SK-N-SH (cell line): ENCODE measurements at regions not wholly inside any gene's neighbourhood (a gene's known extent, or its start where the extent isn't known, plus 50 kb on each side); places are given as distances from the start of the nearest gene placed in this dataset.

Source experiments
- CTCF ChIA-PET: fragments of 300-600, 350-600 bp; formaldehyde crosslinking; extraction: SDS; loops from one replicate; lab custom pipeline; 2021; lab: Yijun Ruan, JAX
- POLR2A ChIA-PET: fragments of 350-600 bp; sonication (Branson Sonifier 250); formaldehyde crosslinking; extraction: SDS; loops from one replicate; lab custom pipeline; 2020; ENCODE audit warnings: antibody characterized with exemption, inconsistent platforms; lab: Yijun Ruan, JAX
- DNase-seq: peaks from one replicate; pipeline ENCODE4 v3.0.0; 2012
- H2AFZ ChIP-seq: fragments of 200-600 bp; sonication (generic); 2 replicates; pipeline ENCODE4 v1.8.1; 2016; ENCODE audit warnings: antibody characterized with exemption, mild to moderate bottlenecking, low read depth
- H3F3A ChIP-seq: fragments of 200-600 bp; sonication (generic); replicated peaks from 2 replicates; pipeline ENCODE3; 2016; ENCODE audit warnings: antibody characterized with exemption, mild to moderate bottlenecking; ENCODE audit not compliant: insufficient read depth
- H3K27ac ChIP-seq, 2 experiments: fragments of 200-500 bp in 1 of 2; fragments of 200-600 bp in 1 of 2; sonication (Bioruptor generic) in 1 of 2; sonication (generic), shearing (Covaris generic) in 1 of 2; 2 replicates each; pipeline versions ENCODE4 v1.5.1 to v1.6.1; 2014 to 2016; ENCODE audit warnings: low read depth in 2 of 2, inconsistent platforms in 1 of 2, low read length in 1 of 2, mild to moderate bottlenecking in 1 of 2, mixed read lengths in 1 of 2
- H3K27me3 ChIP-seq: fragments of 200-600 bp; sonication (generic), shearing (Covaris generic); 2 replicates; pipeline ENCODE4 v1.6.1; 2016; ENCODE audit warnings: mixed run types; ENCODE audit not compliant: insufficient read depth
- H3K36me3 ChIP-seq, 2 experiments: fragments of 200-500 bp in 1 of 2; fragments of 200-600 bp in 1 of 2; sonication (Bioruptor generic) in 1 of 2; sonication (generic) in 1 of 2; replicated peaks in 1 of 2; 2 replicates each; pipeline versions ENCODE3 to v1.5.1; 2014 to 2016; ENCODE audit warnings: low read length in 1 of 2, mild to moderate bottlenecking in 1 of 2; ENCODE audit not compliant: insufficient read depth in 2 of 2, control insufficient read depth in 1 of 2
- H3K4me1 ChIP-seq, 2 experiments: fragments of 200-500 bp in 1 of 2; fragments of 200-600 bp in 1 of 2; sonication (Bioruptor generic) in 1 of 2; sonication (generic), shearing (Covaris generic) in 1 of 2; 2 replicates each; pipeline versions ENCODE4 v1.5.1 to v1.6.1; 2014 to 2016; ENCODE audit warnings: low read depth in 1 of 2, low read length in 1 of 2, mixed run types in 1 of 2; ENCODE audit not compliant: insufficient read depth in 2 of 2, control insufficient read depth in 1 of 2
- H3K4me2 ChIP-seq: fragments of 200-600 bp; sonication (generic), shearing (Covaris generic); 2 replicates; pipeline ENCODE4 v1.6.1; 2017; ENCODE audit warnings: mixed run types
- H3K4me3 ChIP-seq, 2 experiments: fragments of 200-500 bp in 1 of 2; fragments of 200-600 bp in 1 of 2; sonication (Bioruptor generic) in 1 of 2; sonication (generic), shearing (Covaris generic) in 1 of 2; 2 replicates each; pipeline versions ENCODE4 v1.5.1 to v1.8.1; 2014 to 2016; ENCODE audit warnings: low read depth in 2 of 2, inconsistent platforms in 1 of 2, low read length in 1 of 2, mild to moderate bottlenecking in 1 of 2, mixed read lengths in 1 of 2, moderate library complexity in 1 of 2
- H3K79me2 ChIP-seq: fragments of 200-600 bp; sonication (generic); 2 replicates; pipeline ENCODE4 v1.8.1; 2017; ENCODE audit warnings: mild to moderate bottlenecking; ENCODE audit not compliant: insufficient read depth
- H3K9ac ChIP-seq: fragments of 200-600 bp; sonication (generic); 2 replicates; pipeline ENCODE4 v1.6.1; 2017; ENCODE audit warnings: mixed run types
- H3K9me2 ChIP-seq: fragments of 200-600 bp; sonication (generic); 2 replicates; pipeline ENCODE4 v1.6.1; 2017; ENCODE audit warnings: mixed run types
- H3K9me3 ChIP-seq: fragments of 200-600 bp; sonication (generic); 2 replicates; pipeline ENCODE4 v1.6.1; 2017; ENCODE audit warnings: mixed run types, mild to moderate bottlenecking, moderate library complexity
- H4K20me1 ChIP-seq: fragments of 200-600 bp; sonication (generic); 2 replicates; pipeline ENCODE4 v1.6.1; 2017; ENCODE audit warnings: mild to moderate bottlenecking, mixed run types; ENCODE audit not compliant: insufficient read depth
- ELF1 ChIP-seq: IDR thresholded peaks from 2 replicates; pipeline ENCODE4 v1.4.0; 2012
- EZH2phosphoT487 ChIP-seq: fragments of 200-600 bp; sonication (generic); IDR thresholded peaks from 2 replicates; pipeline ENCODE4 v1.6.1; 2017; ENCODE audit warnings: low read depth, mixed run types, mild to moderate bottlenecking, antibody characterized with exemption, moderate library complexity, borderline replicate concordance
- FOXJ3 ChIP-seq: sonication (generic); formaldehyde crosslinking; IDR thresholded peaks from 2 replicates; pipeline ENCODE4 v1.5.1; 2020; ENCODE audit warnings: mild to moderate bottlenecking, missing genetic modification reagents
- FOXM1 ChIP-seq: IDR thresholded peaks from 2 replicates; pipeline ENCODE4 v1.4.0; 2012; ENCODE audit warnings: low read depth, mild to moderate bottlenecking
- GABPA ChIP-seq: IDR thresholded peaks from 2 replicates; pipeline ENCODE4 v1.4.0; 2012; ENCODE audit warnings: low read depth, mild to moderate bottlenecking
- IRF3 ChIP-seq: fragments of 150-350 bp; IDR thresholded peaks from 2 replicates; pipeline ENCODE4 v1.6.1; 2016; ENCODE audit warnings: mild to moderate bottlenecking, low read depth, low read length
- MAX ChIP-seq: IDR thresholded peaks from 2 replicates; pipeline ENCODE4 v1.4.0; 2012; ENCODE audit warnings: low read depth
- MEF2A ChIP-seq: IDR thresholded peaks from 2 replicates; pipeline ENCODE4 v1.4.0; 2012; ENCODE audit warnings: low read depth, borderline replicate concordance
- MXI1 ChIP-seq: IDR thresholded peaks from 2 replicates; pipeline ENCODE4 v1.6.1; 2012; ENCODE audit warnings: mild to moderate bottlenecking, low read depth, low read length, improper control_type of control experiment
- NFIC ChIP-seq: IDR thresholded peaks from 2 replicates; pipeline ENCODE4 v1.4.0; 2012; ENCODE audit warnings: borderline replicate concordance
- NRF1 ChIP-seq: IDR thresholded peaks from 2 replicates; pipeline ENCODE4 v1.6.1; 2012; ENCODE audit warnings: low read depth, mild to moderate bottlenecking, low read length
- RCOR1 ChIP-seq: fragments of 150-350 bp; IDR thresholded peaks from 2 replicates; pipeline ENCODE4 v1.6.1; 2017; ENCODE audit warnings: antibody characterized with exemption, low read length
- RFX5 ChIP-seq: IDR thresholded peaks from 2 replicates; pipeline ENCODE4 v1.6.1; 2012; ENCODE audit warnings: mild to moderate bottlenecking, improper control_type of control experiment, low read length
- RXRA ChIP-seq: IDR thresholded peaks from 2 replicates; pipeline ENCODE4 v1.4.0; 2012; ENCODE audit warnings: low read depth, mild to moderate bottlenecking, borderline replicate concordance
- TCF12 ChIP-seq: IDR thresholded peaks from 2 replicates; pipeline ENCODE4 v1.4.0; 2012
- TEAD4 ChIP-seq: IDR thresholded peaks from 2 replicates; pipeline ENCODE4 v1.4.0; 2012; ENCODE audit warnings: mild to moderate bottlenecking, borderline replicate concordance; ENCODE audit not compliant: insufficient read depth
- ZBTB33 ChIP-seq: IDR thresholded peaks from 2 replicates; pipeline ENCODE4 v1.4.0; 2012; ENCODE audit warnings: low read depth, borderline replicate concordance
- WGBS: methylation state at CpG from one replicate; pipeline ENCODE4 v1.1.6; 2017; ENCODE audit warnings: low lambda C conversion rate; 5-methylcytosine and 5-hydroxymethylcytosine counted together
- TF ChIP-seq, protein P1 (sequence below): fragments of 200-600 bp; sonication (generic); IDR thresholded peaks from 2 replicates; pipeline ENCODE4 v1.6.1; 2017; ENCODE audit warnings: antibody characterized with exemption, mild to moderate bottlenecking, moderate library complexity
- TF ChIP-seq, protein P2 (sequence below): IDR thresholded peaks from 2 replicates; pipeline ENCODE4; 2012
- TF ChIP-seq, protein P3 (sequence below): IDR thresholded peaks from 2 replicates; pipeline ENCODE4 v1.4.0; 2012; ENCODE audit warnings: low read depth, borderline replicate concordance

DNA sequence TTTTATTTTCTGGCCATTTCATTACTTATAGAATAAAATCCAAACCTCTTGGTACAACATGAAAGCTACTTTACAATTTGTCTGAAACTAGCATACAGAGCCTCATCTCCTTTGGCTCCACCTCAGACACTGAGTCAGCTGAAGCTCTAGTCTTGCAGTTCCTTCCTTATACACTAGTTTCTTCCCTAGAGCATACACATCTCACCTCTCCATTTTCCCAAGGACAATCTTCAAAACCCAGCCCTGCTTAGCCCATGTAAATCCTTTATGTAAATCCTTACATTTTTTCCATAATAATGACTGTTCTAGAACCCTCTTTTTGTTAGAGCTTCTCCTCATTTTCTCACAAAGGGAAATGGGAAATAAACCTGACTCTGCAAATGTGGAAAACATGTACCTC is 463.4 kb downstream of the SLC16A7 start:
- Histone ChIP-seq H3K4me2 (no peak overlapping the region), H3K9me3 (no peaks in the 10 kb centered on the region), H2AFZ (no peak overlapping the region), H3K27ac (no peak overlapping the region), H3K9ac (no peak overlapping the region), H3K4me3 (no peak overlapping the region), H3F3A (no peaks in the 10 kb centered on the region), H3K4me1 (no peaks in the 10 kb centered on the region), H3K36me3 (no peaks in the 10 kb centered on the region), H3K27me3 (no peaks in the 10 kb centered on the region), H4K20me1 (no peaks in the 10 kb centered on the region), H3K79me2 (no peaks in the 10 kb centered on the region), H3K9me2 (no peaks in the 10 kb centered on the region)
- TF ChIP-seq RXRA (no peak), NRF1 (no peak), FOXJ3 (no peak), TCF12 (no peak), TEAD4 (no peak)
- TF ChIP-seq, protein P1, sequence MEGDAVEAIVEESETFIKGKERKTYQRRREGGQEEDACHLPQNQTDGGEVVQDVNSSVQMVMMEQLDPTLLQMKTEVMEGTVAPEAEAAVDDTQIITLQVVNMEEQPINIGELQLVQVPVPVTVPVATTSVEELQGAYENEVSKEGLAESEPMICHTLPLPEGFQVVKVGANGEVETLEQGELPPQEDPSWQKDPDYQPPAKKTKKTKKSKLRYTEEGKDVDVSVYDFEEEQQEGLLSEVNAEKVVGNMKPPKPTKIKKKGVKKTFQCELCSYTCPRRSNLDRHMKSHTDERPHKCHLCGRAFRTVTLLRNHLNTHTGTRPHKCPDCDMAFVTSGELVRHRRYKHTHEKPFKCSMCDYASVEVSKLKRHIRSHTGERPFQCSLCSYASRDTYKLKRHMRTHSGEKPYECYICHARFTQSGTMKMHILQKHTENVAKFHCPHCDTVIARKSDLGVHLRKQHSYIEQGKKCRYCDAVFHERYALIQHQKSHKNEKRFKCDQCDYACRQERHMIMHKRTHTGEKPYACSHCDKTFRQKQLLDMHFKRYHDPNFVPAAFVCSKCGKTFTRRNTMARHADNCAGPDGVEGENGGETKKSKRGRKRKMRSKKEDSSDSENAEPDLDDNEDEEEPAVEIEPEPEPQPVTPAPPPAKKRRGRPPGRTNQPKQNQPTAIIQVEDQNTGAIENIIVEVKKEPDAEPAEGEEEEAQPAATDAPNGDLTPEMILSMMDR = no peak
- TF ChIP-seq, protein P2, sequence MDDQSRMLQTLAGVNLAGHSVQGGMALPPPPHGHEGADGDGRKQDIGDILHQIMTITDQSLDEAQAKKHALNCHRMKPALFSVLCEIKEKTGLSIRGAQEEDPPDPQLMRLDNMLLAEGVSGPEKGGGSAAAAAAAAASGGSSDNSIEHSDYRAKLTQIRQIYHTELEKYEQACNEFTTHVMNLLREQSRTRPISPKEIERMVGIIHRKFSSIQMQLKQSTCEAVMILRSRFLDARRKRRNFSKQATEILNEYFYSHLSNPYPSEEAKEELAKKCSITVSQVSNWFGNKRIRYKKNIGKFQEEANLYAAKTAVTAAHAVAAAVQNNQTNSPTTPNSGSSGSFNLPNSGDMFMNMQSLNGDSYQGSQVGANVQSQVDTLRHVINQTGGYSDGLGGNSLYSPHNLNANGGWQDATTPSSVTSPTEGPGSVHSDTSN = no peak
- ChIA-PET POLR2A (no interaction called here), CTCF (interaction anchor here (0.7 kb wide), 1 partner anchor 1694 kb away, joined by 4 read pairs; no protein-coding TSS in a partner anchor)
- no peak for DNase-seq

GRCh38 chr12:60066655-60067054 is 470.8 kb downstream of the SLC16A7 start:
- Histone ChIP-seq H3K27me3 (no peaks in the 10 kb centered on the region), H3K79me2 (no peaks in the 10 kb centered on the region), H3K4me1 (no peaks in the 10 kb centered on the region), H3K9me2 (no peaks in the 10 kb centered on the region), H3K4me3 (no peak overlapping the region), H3K36me3 (no peaks in the 10 kb centered on the region), H3K9me3 (no peaks in the 10 kb centered on the region), H4K20me1 (no peaks in the 10 kb centered on the region), H3K9ac (no peak overlapping the region), H3K4me2 (no peak overlapping the region), H3K27ac (no peak overlapping the region), H2AFZ (no peak overlapping the region), H3F3A (no peaks in the 10 kb centered on the region)
- DNase-seq = no peak
- WGBS = 7% methylated on average over 1 of the region's 1 CpG
- POLR2A ChIA-PET = no interaction called here
- CTCF ChIA-PET = no interaction called here
- TF ChIP-seq RCOR1 (no peak), RFX5 (no peak), EZH2phosphoT487 (no peak), FOXM1 (no peak), RXRA (no peak), MXI1 (no peak), NFIC (no peak), IRF3 (no peak), ELF1 (no peak), TCF12 (no peak), MEF2A (no peak), ZBTB33 (no peak), GABPA (no peak), MAX (no peak)
- TF ChIP-seq, protein P3, sequence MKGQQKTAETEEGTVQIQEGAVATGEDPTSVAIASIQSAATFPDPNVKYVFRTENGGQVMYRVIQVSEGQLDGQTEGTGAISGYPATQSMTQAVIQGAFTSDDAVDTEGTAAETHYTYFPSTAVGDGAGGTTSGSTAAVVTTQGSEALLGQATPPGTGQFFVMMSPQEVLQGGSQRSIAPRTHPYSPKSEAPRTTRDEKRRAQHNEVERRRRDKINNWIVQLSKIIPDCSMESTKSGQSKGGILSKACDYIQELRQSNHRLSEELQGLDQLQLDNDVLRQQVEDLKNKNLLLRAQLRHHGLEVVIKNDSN = no peak
- TF ChIP-seq, protein P1 = no peak
